ENCODE measurements at regions not wholly inside any gene's neighbourhood (a gene's known extent, or its start where the extent isn't known, plus 50 kb on each side); places are given as distances from the start of the nearest gene placed in this dataset.

GRCh38 chr1:188188317-188188716 is 1359.6 kb downstream of the PLA2G4A start:
- no peak for TF ChIP-seq POLR2A (IDR thresholded peaks at IDR 0.05; ENCODE audit: low read length)
- TF ChIP-seq MAFK (IDR thresholded peaks at IDR 0.05; ENCODE audit: partially characterized antibody) = no peak
- TF ChIP-seq ELK1 (IDR thresholded peaks at IDR 0.05; ENCODE audit: low read depth, low read length) = no peak

Measured in A549 (cell line).